Cardiac muscle cell (in vitro differentiated cells and primary cell): ENCODE measurements at regions not wholly inside any gene's neighbourhood (a gene's known extent, or its start where the extent isn't known, plus 50 kb on each side); places are given as distances from the start of the nearest gene placed in this dataset.

ENCODE experiments used
- DNase-seq, 2 donors: peaks; one replicate each; pipeline versions ENCODE4 v3.0.0 to v3.0.0-alpha.2; 2010 to 2017; ENCODE audit warnings: low read depth in 1 of 2, low spot score in 1 of 2
- H3K27ac ChIP-seq: fragments of 200-600 bp; sonication (generic); 2 replicates; pipeline ENCODE4 v1.5.1; 2016
- H3K27me3 ChIP-seq: fragments of 200-600 bp; sonication (generic); 2 replicates; pipeline ENCODE4 v1.6.0; 2016; ENCODE audit warnings: control low read depth
- H3K36me3 ChIP-seq: fragments of 200-600 bp; sonication (generic); 2 replicates; pipeline ENCODE4 v1.5.1; 2016; ENCODE audit warnings: control low read depth
- H3K4me1 ChIP-seq: fragments of 200-600 bp; sonication (generic); 2 replicates; pipeline ENCODE4 v1.8.1; 2017; ENCODE audit warnings: low read depth, mild to moderate bottlenecking, mixed run types
- H3K4me3 ChIP-seq: fragments of 200-600 bp; sonication (generic); 2 replicates; pipeline ENCODE4 v1.5.1; 2016; ENCODE audit warnings: mild to moderate bottlenecking
- H3K9me3 ChIP-seq: fragments of 200-600 bp; sonication (generic); 2 replicates; pipeline ENCODE4 v1.5.1; 2017; ENCODE audit warnings: low read depth, mild to moderate bottlenecking, control low read depth
- TF ChIP-seq, protein P1 (sequence below): IDR thresholded peaks from 2 replicates; pipeline ENCODE4 v1.5.1; 2012; ENCODE audit warnings: low read depth, mild to moderate bottlenecking, low read length

DNA sequence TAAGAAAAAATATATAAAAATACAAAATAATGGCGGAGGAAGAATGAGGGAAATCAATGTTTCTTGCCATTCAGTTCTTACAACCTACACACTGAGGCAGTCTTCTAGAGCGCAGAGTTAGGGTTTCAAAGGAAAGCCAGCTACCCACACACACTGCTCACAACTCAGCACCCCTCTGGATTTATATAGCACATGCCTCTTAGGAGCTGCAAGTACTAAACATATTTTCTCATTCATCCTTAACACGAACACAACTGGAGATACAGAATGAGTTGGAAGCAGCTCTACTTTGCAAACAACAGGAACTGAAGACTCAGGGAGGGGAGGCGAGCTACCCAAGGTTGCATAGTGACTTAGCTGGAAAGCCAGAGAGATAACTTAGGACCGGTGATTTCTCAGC, 293.8 kb downstream of the CTTN start:
- Histone ChIP-seq H3K9me3 (no peaks in the 10 kb centered on the region), H3K27me3 (no peaks in the 10 kb centered on the region), H3K27ac (no peak overlapping the region), H3K36me3 (no peaks in the 10 kb centered on the region), H3K4me1 (no peaks in the 10 kb centered on the region), H3K4me3 (no peak overlapping the region)
- DNase-seq: no peak
- TF ChIP-seq, protein P1, sequence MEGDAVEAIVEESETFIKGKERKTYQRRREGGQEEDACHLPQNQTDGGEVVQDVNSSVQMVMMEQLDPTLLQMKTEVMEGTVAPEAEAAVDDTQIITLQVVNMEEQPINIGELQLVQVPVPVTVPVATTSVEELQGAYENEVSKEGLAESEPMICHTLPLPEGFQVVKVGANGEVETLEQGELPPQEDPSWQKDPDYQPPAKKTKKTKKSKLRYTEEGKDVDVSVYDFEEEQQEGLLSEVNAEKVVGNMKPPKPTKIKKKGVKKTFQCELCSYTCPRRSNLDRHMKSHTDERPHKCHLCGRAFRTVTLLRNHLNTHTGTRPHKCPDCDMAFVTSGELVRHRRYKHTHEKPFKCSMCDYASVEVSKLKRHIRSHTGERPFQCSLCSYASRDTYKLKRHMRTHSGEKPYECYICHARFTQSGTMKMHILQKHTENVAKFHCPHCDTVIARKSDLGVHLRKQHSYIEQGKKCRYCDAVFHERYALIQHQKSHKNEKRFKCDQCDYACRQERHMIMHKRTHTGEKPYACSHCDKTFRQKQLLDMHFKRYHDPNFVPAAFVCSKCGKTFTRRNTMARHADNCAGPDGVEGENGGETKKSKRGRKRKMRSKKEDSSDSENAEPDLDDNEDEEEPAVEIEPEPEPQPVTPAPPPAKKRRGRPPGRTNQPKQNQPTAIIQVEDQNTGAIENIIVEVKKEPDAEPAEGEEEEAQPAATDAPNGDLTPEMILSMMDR: no peak

DNA sequence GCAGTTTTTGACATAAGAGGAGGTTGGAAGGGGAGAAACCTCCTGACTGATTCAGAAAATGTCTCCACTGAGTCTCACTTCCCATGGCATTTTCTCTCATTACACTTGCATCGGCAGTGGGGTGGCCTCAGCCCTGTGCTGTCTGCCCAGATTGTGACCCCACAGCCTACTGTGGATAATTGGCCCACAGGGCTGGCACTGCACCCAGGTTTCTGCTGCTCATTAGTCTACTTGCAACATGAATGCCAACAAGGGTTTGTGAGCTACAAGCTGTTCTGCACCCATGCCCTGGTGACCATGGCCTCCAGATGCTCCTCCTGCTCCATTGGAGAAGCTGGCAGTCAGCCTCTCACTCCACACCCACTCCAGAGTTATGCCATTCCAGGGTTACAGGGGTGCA, 296.0 kb downstream of the CTTN start:
- H3K4me3 ChIP-seq: no peak overlapping the region
- no peaks in the 10 kb centered on the region for H3K36me3 ChIP-seq
- TF ChIP-seq, protein P1: no peak
- DNase-seq: no peak
- H3K27me3 ChIP-seq: no peaks in the 10 kb centered on the region
- no peaks in the 10 kb centered on the region for H3K4me1 ChIP-seq
- H3K27ac ChIP-seq: no peak overlapping the region
- H3K9me3 ChIP-seq: no peaks in the 10 kb centered on the region

DNA sequence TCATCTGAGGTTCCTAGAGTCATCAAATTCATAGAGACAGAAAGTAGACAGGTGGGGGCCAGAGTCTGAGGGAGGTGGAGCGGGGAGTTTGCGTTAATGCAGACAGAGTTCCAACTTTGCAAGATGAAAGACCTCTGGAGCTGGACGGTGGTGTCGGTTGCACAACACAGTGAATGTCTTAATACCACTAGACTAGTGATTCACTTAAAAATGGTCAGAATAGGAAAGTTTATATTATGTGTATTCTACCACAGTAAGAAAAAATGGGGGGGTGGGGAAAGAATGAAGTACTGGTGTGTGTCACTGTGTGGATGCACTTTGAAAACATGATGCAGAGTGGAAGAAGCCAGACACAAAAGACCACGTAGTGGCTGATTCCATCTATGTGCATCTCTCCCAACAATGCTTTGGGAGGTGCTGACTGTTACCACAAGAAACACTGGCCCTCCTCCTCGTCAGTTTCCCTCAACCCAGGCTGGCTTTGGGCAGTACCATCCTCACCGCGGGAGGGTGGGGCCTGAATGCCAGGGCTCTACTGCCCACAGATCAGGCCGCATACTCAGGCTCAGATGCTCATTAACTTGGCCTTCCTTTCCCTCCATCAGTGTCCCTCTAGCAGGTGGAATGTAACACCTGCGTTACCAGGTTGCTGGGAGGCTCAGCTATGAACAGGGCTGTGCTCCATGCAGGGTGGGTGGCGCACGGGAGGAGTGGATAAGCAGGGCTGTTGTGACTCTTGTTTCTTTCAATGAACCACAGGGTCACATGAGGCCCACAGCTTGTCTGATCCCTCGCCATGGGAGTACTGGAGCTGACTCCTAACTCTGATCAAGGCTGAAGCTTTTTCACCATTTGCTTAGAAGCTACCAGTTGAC, 297.0 kb downstream of the CTTN start:
- no peak for DNase-seq
- H3K27me3 ChIP-seq: no peaks in the 10 kb centered on the region
- H3K27ac ChIP-seq: no peak overlapping the region
- TF ChIP-seq, protein P1: no peak
- no peaks in the 10 kb centered on the region for H3K9me3 ChIP-seq
- no peak overlapping the region for H3K4me3 ChIP-seq
- H3K36me3 ChIP-seq: no peaks in the 10 kb centered on the region
- no peaks in the 10 kb centered on the region for H3K4me1 ChIP-seq

DNA sequence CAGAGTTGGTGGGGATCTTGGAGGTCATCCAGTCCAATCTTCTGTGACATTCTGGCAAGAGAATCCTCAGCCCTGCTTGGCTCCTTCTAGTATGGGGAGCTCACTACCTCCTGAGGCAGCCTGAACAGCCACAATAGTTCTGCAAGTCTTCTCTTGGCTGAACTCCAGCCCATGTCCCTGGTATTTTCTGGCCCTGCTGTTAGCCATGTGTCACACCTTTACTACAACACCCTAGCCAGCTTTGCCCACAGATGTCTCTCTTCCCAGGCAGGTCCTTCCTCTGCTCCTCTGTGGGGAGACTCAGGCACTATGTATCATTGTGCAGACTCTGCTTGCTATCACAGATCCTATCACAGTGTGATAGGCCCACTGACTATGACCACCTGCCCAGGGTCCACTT, 297.7 kb downstream of the CTTN start:
- no peaks in the 10 kb centered on the region for H3K9me3 ChIP-seq
- no peak overlapping the region for H3K27ac ChIP-seq
- DNase-seq: no peak
- no peaks in the 10 kb centered on the region for H3K4me1 ChIP-seq
- H3K4me3 ChIP-seq: no peak overlapping the region
- TF ChIP-seq, protein P1: no peak
- no peaks in the 10 kb centered on the region for H3K27me3 ChIP-seq
- H3K36me3 ChIP-seq: no peaks in the 10 kb centered on the region

DNA sequence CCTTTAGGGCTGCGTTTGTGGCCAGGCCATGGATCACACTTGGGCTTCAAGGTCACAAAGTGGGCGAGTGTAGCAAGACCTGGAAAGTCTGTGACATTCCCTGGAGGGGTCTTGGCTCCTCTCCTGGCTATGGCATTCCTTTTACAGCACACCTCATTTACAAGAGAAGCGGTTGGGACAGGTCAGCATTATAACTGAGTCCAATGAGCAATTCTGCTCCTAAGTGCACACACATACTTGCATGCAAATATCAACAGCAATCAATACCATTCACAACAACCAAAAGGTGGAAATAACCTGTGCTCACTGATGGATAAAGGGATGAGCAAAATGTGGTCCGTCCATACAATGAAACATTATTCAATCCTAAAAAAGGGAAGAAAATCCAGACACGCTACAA, 298.2 kb downstream of the CTTN start:
- TF ChIP-seq, protein P1: no peak
- no peaks in the 10 kb centered on the region for H3K27me3 ChIP-seq
- no peak for DNase-seq
- H3K4me3 ChIP-seq: no peak overlapping the region
- no peaks in the 10 kb centered on the region for H3K9me3 ChIP-seq
- H3K36me3 ChIP-seq: no peaks in the 10 kb centered on the region
- no peaks in the 10 kb centered on the region for H3K4me1 ChIP-seq
- no peak overlapping the region for H3K27ac ChIP-seq
